Stimulated activated CD8-positive, alpha-beta memory T cell treated with anti-CD3 and anti-CD28 coated beads, Interleukin-2, amount 100 ng/mL, for 48 hours (primary cell): ENCODE measurements at regions not wholly inside any gene's neighbourhood (a gene's known extent, or its start where the extent isn't known, plus 50 kb on each side); places are given as distances from the start of the nearest gene placed in this dataset.

Experiments
- DNase-seq, 2 donors: peaks; one replicate each; pipeline ENCODE4 v3.0.0-alpha.2; 2020; ENCODE audit warnings: low read depth in 2 of 2

- no peak for DNase-seq
Observed at GRCh38 chr1:58862728-58863385, 79.0 kb upstream of the JUN start.

- no peak for DNase-seq
Observed at GRCh38 chr1:58864654-58865053, 80.8 kb upstream of the JUN start.

- no peak for DNase-seq
Observed at GRCh38 chr1:58866578-58866977, 82.7 kb upstream of the JUN start.

GRCh38 chr1:58869638-58870297 lies 85.9 kb upstream of the JUN start:
- DNase-seq, result no peak

- DNase-seq, result no peak
Observed at GRCh38 chr1:58870298-58870676, 86.4 kb upstream of the JUN start.

GRCh38 chr1:58874342-58874741 lies 90.5 kb upstream of the JUN start:
- DNase-seq, result no peak

- DNase-seq, result no peak
Observed at GRCh38 chr1:58874757-58875755, 91.2 kb upstream of the JUN start.

- no peak for DNase-seq
Observed at GRCh38 chr1:58879464-58879863, 95.6 kb upstream of the JUN start.

GRCh38 chr1:58880592-58880991 lies 96.7 kb upstream of the JUN start:
- no peak for DNase-seq

- no peak for DNase-seq
Observed at GRCh38 chr1:58881471-58881994, 97.7 kb upstream of the JUN start.

GRCh38 chr1:58882322-58882948 lies 98.6 kb upstream of the JUN start:
- no peak for DNase-seq

GRCh38 chr1:58883037-58883887 lies 99.4 kb upstream of the JUN start:
- no peak for DNase-seq

GRCh38 chr1:58883888-58884482 lies 100.1 kb upstream of the JUN start:
- no peak for DNase-seq

- DNase-seq, result no peak
Observed at GRCh38 chr1:58884706-58885661, 101.1 kb upstream of the JUN start.

- DNase-seq, result no peak
Observed at GRCh38 chr1:58885998-58886397, 102.2 kb upstream of the JUN start.

- DNase-seq, result no peak
Observed at GRCh38 chr1:58886611-58887010, 102.8 kb upstream of the JUN start.

- DNase-seq, result no peak
Observed at GRCh38 chr1:58887059-58887458, 103.2 kb upstream of the JUN start.

- no peak for DNase-seq
Observed at GRCh38 chr1:58888833-58889232, 105.0 kb upstream of the JUN start.

- no peak for DNase-seq
Observed at GRCh38 chr1:58890113-58890512, 106.3 kb upstream of the JUN start.
